Activated CD4-positive, alpha-beta T cell treated with anti-CD3 and anti-CD28 coated beads for 4 hours (primary cell): ENCODE measurements at regions not wholly inside any gene's neighbourhood (a gene's known extent, or its start where the extent isn't known, plus 50 kb on each side); places are given as distances from the start of the nearest gene placed in this dataset.

ENCODE experiments used
- DNase-seq, 2 donors: peaks; one replicate each; pipeline ENCODE4 v3.0.0-alpha.2; 2020

- DNase-seq: no peak
These were observed 181.2 kb downstream of the MACROH2A1 start for GRCh38 chr5:135217669-135218485.

- no peak for DNase-seq
These were observed 182.3 kb downstream of the MACROH2A1 start for GRCh38 chr5:135216471-135217343.

GRCh38 chr5:135215617-135216470, 181.8 kb upstream of the PITX1 start:
- DNase-seq: no peak

- no peak for DNase-seq
These were observed 181.0 kb upstream of the PITX1 start for GRCh38 chr5:135214897-135215616.

GRCh38 chr5:135213466-135214239, 179.6 kb upstream of the PITX1 start:
- DNase-seq: no peak

GRCh38 chr5:135213027-135213386, 179.0 kb upstream of the PITX1 start:
- no peak for DNase-seq

GRCh38 chr5:135212361-135213026, 178.5 kb upstream of the PITX1 start:
- no peak for DNase-seq

- no peak for DNase-seq
These were observed 177.8 kb upstream of the PITX1 start for GRCh38 chr5:135211791-135212190.

GRCh38 chr5:135211083-135211790, 177.2 kb upstream of the PITX1 start:
- DNase-seq: no peak

GRCh38 chr5:135210286-135211055, 176.4 kb upstream of the PITX1 start:
- DNase-seq: no peak

- no peak for DNase-seq
These were observed 175.1 kb upstream of the PITX1 start for GRCh38 chr5:135208903-135209721.

GRCh38 chr5:135208555-135208902, 174.5 kb upstream of the PITX1 start:
- DNase-seq: no peak

GRCh38 chr5:135207866-135208265, 173.8 kb upstream of the PITX1 start:
- no peak for DNase-seq

GRCh38 chr5:135206862-135207261, 172.8 kb upstream of the PITX1 start:
- DNase-seq: no peak

- no peak for DNase-seq
These were observed 171.8 kb upstream of the PITX1 start for GRCh38 chr5:135205632-135206349.

- no peak for DNase-seq
These were observed 170.1 kb upstream of the PITX1 start for GRCh38 chr5:135204151-135204600.

- DNase-seq: no peak
These were observed 169.6 kb upstream of the PITX1 start for GRCh38 chr5:135203593-135204036.

GRCh38 chr5:135203019-135203418, 169.0 kb upstream of the PITX1 start:
- no peak for DNase-seq
